Prostate gland (tissue), 2 donors: ENCODE measurements at regions not wholly inside any gene's neighbourhood (a gene's known extent, or its start where the extent isn't known, plus 50 kb on each side); places are given as distances from the start of the nearest gene placed in this dataset.

Experiments
- CTCF ChIP-seq, 4 experiments: fragments of 200-600 bp in 2 of 4; fragments of 450-650 bp in 2 of 4; sonication (generic) in 2 of 4; IDR thresholded peaks; 1 replicate in 3 of 4; 2 replicates in 1 of 4; pipeline ENCODE4 v1.5.1; 2016 to 2019; ENCODE audit warnings: antibody characterized with exemption in 4 of 4, mild to moderate bottlenecking in 2 of 4, moderate library complexity in 2 of 4
- POLR2AphosphoS5 ChIP-seq: sonication (generic); formaldehyde crosslinking; IDR thresholded peaks from one replicate; pipeline ENCODE4 v1.6.1; 2017; ENCODE audit warnings: antibody characterized with exemption

DNA sequence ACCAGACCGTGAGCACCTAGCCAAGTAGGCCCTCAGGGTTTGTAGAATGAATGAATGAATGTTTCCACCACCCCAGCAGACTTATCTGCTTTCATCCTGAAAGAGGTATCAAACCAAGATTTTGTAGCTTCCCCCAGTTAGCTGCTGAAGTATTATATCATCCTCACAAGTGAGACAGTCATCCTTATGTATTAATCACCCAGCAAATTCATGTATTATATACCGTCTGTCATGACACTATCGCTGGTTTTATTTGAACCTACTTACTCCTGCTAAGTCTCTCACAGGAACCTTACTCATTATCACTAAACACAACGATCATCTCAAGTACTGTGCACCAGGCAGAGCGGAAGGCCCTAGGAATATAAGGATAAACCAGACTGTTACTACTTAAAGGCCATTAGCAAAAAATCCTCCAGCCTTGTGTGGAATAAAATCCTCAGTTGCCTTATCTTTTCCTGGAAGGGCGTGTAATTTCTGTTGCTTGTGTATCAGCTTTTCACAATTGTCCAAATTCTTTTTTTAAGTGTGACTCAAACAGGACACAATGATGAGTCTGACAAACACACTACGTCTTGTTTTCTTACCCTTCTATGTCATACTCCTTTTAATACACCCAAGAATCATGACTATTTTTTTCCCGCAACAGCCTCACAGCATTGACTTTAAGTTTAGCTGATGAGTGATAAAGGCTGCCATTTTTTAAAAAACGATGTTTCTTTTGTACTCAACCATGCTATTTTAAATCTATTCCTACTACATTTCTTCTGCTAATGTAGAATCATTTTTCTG is 176.1 kb upstream of the KLF14 start:
- TF ChIP-seq CTCF (IDR thresholded peaks at IDR 0.05) (no peak), POLR2AphosphoS5 (no peak)
